Activated CD4-positive, alpha-beta T cell treated with anti-CD3 and anti-CD28 coated beads, Interleukin-2, amount 10 ng/mL, durations not matched to agents 7 days and 5 days (primary cell): ENCODE measurements at regions not wholly inside any gene's neighbourhood (a gene's known extent, or its start where the extent isn't known, plus 50 kb on each side); places are given as distances from the start of the nearest gene placed in this dataset.
"Not testable (repeated sequence)": the region's sequence is repeated elsewhere in the genome, so short reads cannot be mapped to it uniquely, and the experiment has no call there.

Experiments
- CTCF ChIA-PET: fragments of 350-600 bp; sonication (Branson Sonifier 250); formaldehyde crosslinking; loops from one replicate; lab custom pipeline; 2021; ENCODE audit warnings: antibody characterized with exemption; lab: Charles Lee
- POLR2A ChIA-PET: fragments of 350-600 bp; sonication (Branson Sonifier 250); formaldehyde crosslinking; loops from one replicate; lab custom pipeline; 2021; ENCODE audit warnings: antibody characterized with exemption; lab: Charles Lee
- DNase-seq: peaks from one replicate; pipeline ENCODE4 v3.0.0-alpha.2; 2020
- H3K27ac Mint-ChIP-seq: one replicate; pipeline ENCODE4 v1.8.0; 2021; ENCODE audit warnings: mild to moderate bottlenecking, moderate library complexity, mixed read lengths
- H3K27me3 Mint-ChIP-seq: one replicate; pipeline ENCODE4 v1.8.0; 2021; ENCODE audit warnings: mixed read lengths
- H3K36me3 Mint-ChIP-seq: one replicate; pipeline ENCODE4 v1.8.0; 2021; ENCODE audit warnings: low read depth, mixed read lengths
- H3K4me1 Mint-ChIP-seq: one replicate; pipeline ENCODE4 v1.8.0; 2021; ENCODE audit warnings: mixed read lengths
- H3K4me3 Mint-ChIP-seq: one replicate; pipeline ENCODE4 v1.8.0; 2021; ENCODE audit warnings: mild to moderate bottlenecking, moderate library complexity, mixed read lengths
- H3K9me3 Mint-ChIP-seq: one replicate; pipeline ENCODE4 v1.8.0; 2021; ENCODE audit warnings: mixed read lengths

GRCh38 chrX:23458957-23459356 lies 124.3 kb downstream of the PTCHD1 start:
- H3K27ac Mint-ChIP-seq, H3K36me3 Mint-ChIP-seq, H3K9me3 Mint-ChIP-seq, H3K4me1 Mint-ChIP-seq, CTCF ChIA-PET, POLR2A ChIA-PET, H3K27me3 Mint-ChIP-seq, DNase-seq, H3K4me3 Mint-ChIP-seq: not testable (repeated sequence)

- CTCF ChIA-PET = no interaction called here
- Mint-ChIP-seq H3K36me3 (no peaks in the 10 kb centered on the region), H3K4me1 (no peaks in the 10 kb centered on the region), H3K9me3 (peaks cover 5% of the 10 kb centered on the region), H3K27me3 (no peaks in the 10 kb centered on the region), H3K27ac (no peak overlapping the region), H3K4me3 (no peak overlapping the region)
- DNase-seq = no peak
- POLR2A ChIA-PET = no interaction called here
Observed at GRCh38 chrX:23465105-23465791, 130.6 kb downstream of the PTCHD1 start.

- H3K9me3 Mint-ChIP-seq = peaks cover 5% of the 10 kb centered on the region
- H3K4me3 Mint-ChIP-seq = no peak overlapping the region
- DNase-seq = no peak
- no peaks in the 10 kb centered on the region for H3K27me3 Mint-ChIP-seq
- CTCF ChIA-PET = no interaction called here
- POLR2A ChIA-PET = no interaction called here
- H3K27ac Mint-ChIP-seq = no peak overlapping the region
- H3K36me3 Mint-ChIP-seq = no peaks in the 10 kb centered on the region
- H3K4me1 Mint-ChIP-seq = no peaks in the 10 kb centered on the region
Observed at GRCh38 chrX:23465985-23466384, 131.3 kb downstream of the PTCHD1 start.

- H3K36me3 Mint-ChIP-seq = no peaks in the 10 kb centered on the region
- H3K9me3 Mint-ChIP-seq = no peaks in the 10 kb centered on the region
- no peaks in the 10 kb centered on the region for H3K4me1 Mint-ChIP-seq
- ChIA-PET CTCF (no interaction called here), POLR2A (no interaction called here)
- H3K4me3 Mint-ChIP-seq = no peak overlapping the region
- DNase-seq = no peak
- no peak overlapping the region for H3K27ac Mint-ChIP-seq
- H3K27me3 Mint-ChIP-seq = no peaks in the 10 kb centered on the region
Observed at GRCh38 chrX:23478056-23478455, 143.4 kb downstream of the PTCHD1 start.

- H3K36me3 Mint-ChIP-seq = no peaks in the 10 kb centered on the region
- H3K4me3 Mint-ChIP-seq = no peak overlapping the region
- H3K4me1 Mint-ChIP-seq = no peaks in the 10 kb centered on the region
- ChIA-PET CTCF (no interaction called here), POLR2A (no interaction called here)
- no peaks in the 10 kb centered on the region for H3K27me3 Mint-ChIP-seq
- no peak for DNase-seq
- H3K9me3 Mint-ChIP-seq = no peaks in the 10 kb centered on the region
- no peak overlapping the region for H3K27ac Mint-ChIP-seq
Observed at GRCh38 chrX:23478561-23478960, 143.9 kb downstream of the PTCHD1 start.

- Mint-ChIP-seq H3K27me3 (no peaks in the 10 kb centered on the region), H3K4me3 (no peak overlapping the region), H3K4me1 (no peaks in the 10 kb centered on the region), H3K9me3 (no peaks in the 10 kb centered on the region), H3K36me3 (no peaks in the 10 kb centered on the region), H3K27ac (no peak overlapping the region)
- no peak for DNase-seq
- ChIA-PET POLR2A (no interaction called here), CTCF (no interaction called here)
Observed at GRCh38 chrX:23482561-23482960, 147.9 kb downstream of the PTCHD1 start.

- ChIA-PET POLR2A (no interaction called here), CTCF (no interaction called here)
- Mint-ChIP-seq H3K27me3 (no peaks in the 10 kb centered on the region), H3K4me3 (no peak overlapping the region), H3K4me1 (no peaks in the 10 kb centered on the region), H3K27ac (no peak overlapping the region), H3K9me3 (no peaks in the 10 kb centered on the region), H3K36me3 (no peaks in the 10 kb centered on the region)
- DNase-seq = no peak
Observed at GRCh38 chrX:23483396-23483795, 148.7 kb downstream of the PTCHD1 start.

GRCh38 chrX:23493941-23494374 lies 159.3 kb downstream of the PTCHD1 start:
- ChIA-PET CTCF (no interaction called here), POLR2A (no interaction called here)
- H3K9me3 Mint-ChIP-seq = no peaks in the 10 kb centered on the region
- H3K27ac Mint-ChIP-seq = no peak overlapping the region
- H3K4me1 Mint-ChIP-seq = peaks cover 5% of the 10 kb centered on the region
- H3K27me3 Mint-ChIP-seq = peaks cover 2% of the 10 kb centered on the region
- DNase-seq = no peak
- H3K4me3 Mint-ChIP-seq = no peak overlapping the region
- no peaks in the 10 kb centered on the region for H3K36me3 Mint-ChIP-seq

- peaks cover 5% of the 10 kb centered on the region for H3K4me1 Mint-ChIP-seq
- H3K4me3 Mint-ChIP-seq = no peak overlapping the region
- no peaks in the 10 kb centered on the region for H3K36me3 Mint-ChIP-seq
- POLR2A ChIA-PET = no interaction called here
- H3K9me3 Mint-ChIP-seq = no peaks in the 10 kb centered on the region
- DNase-seq = no peak
- H3K27ac Mint-ChIP-seq = no peak overlapping the region
- CTCF ChIA-PET = no interaction called here
- no peaks in the 10 kb centered on the region for H3K27me3 Mint-ChIP-seq
Observed at GRCh38 chrX:23494741-23495140, 160.1 kb downstream of the PTCHD1 start.

- Mint-ChIP-seq H3K4me1 (peaks cover 5% of the 10 kb centered on the region), H3K27ac (no peak overlapping the region), H3K4me3 (no peak overlapping the region), H3K36me3 (no peaks in the 10 kb centered on the region), H3K9me3 (no peaks in the 10 kb centered on the region), H3K27me3 (no peaks in the 10 kb centered on the region)
- POLR2A ChIA-PET = no interaction called here
- no peak for DNase-seq
- CTCF ChIA-PET = no interaction called here
Observed at GRCh38 chrX:23497919-23498318, 163.3 kb downstream of the PTCHD1 start.

- H3K9me3 Mint-ChIP-seq = no peaks in the 10 kb centered on the region
- DNase-seq = no peak
- H3K4me1 Mint-ChIP-seq = no peaks in the 10 kb centered on the region
- ChIA-PET POLR2A (no interaction called here), CTCF (no interaction called here)
- no peaks in the 10 kb centered on the region for H3K27me3 Mint-ChIP-seq
- H3K4me3 Mint-ChIP-seq = no peak overlapping the region
- H3K27ac Mint-ChIP-seq = no peak overlapping the region
- H3K36me3 Mint-ChIP-seq = no peaks in the 10 kb centered on the region
Observed at GRCh38 chrX:23501974-23502373, 165.3 kb upstream of the PRDX4 start.

GRCh38 chrX:23503835-23504539 lies 163.3 kb upstream of the PRDX4 start:
- no peak for DNase-seq
- POLR2A ChIA-PET = no interaction called here
- Mint-ChIP-seq H3K27me3 (no peaks in the 10 kb centered on the region), H3K4me3 (no peak overlapping the region), H3K36me3 (no peaks in the 10 kb centered on the region), H3K9me3 (no peaks in the 10 kb centered on the region), H3K4me1 (no peaks in the 10 kb centered on the region), H3K27ac (no peak overlapping the region)
- CTCF ChIA-PET = no interaction called here

- Mint-ChIP-seq H3K9me3 (no peaks in the 10 kb centered on the region), H3K27ac (no peak overlapping the region), H3K36me3 (no peaks in the 10 kb centered on the region), H3K4me1 (no peaks in the 10 kb centered on the region), H3K4me3 (no peak overlapping the region), H3K27me3 (no peaks in the 10 kb centered on the region)
- ChIA-PET POLR2A (no interaction called here), CTCF (no interaction called here)
- no peak for DNase-seq
Observed at GRCh38 chrX:23504540-23504884, 162.8 kb upstream of the PRDX4 start.

- ChIA-PET CTCF (no interaction called here), POLR2A (no interaction called here)
- H3K4me1 Mint-ChIP-seq = no peaks in the 10 kb centered on the region
- no peak for DNase-seq
- H3K27me3 Mint-ChIP-seq = no peaks in the 10 kb centered on the region
- H3K36me3 Mint-ChIP-seq = no peaks in the 10 kb centered on the region
- no peaks in the 10 kb centered on the region for H3K9me3 Mint-ChIP-seq
- H3K27ac Mint-ChIP-seq = no peak overlapping the region
- H3K4me3 Mint-ChIP-seq = no peak overlapping the region
Observed at GRCh38 chrX:23504895-23505294, 162.4 kb upstream of the PRDX4 start.
